Prostate gland (tissue), 2 donors: ENCODE measurements at regions not wholly inside any gene's neighbourhood (a gene's known extent, or its start where the extent isn't known, plus 50 kb on each side); places are given as distances from the start of the nearest gene placed in this dataset.

Source experiments
- POLR2A ChIP-seq: fragments of 450-650 bp; IDR thresholded peaks from one replicate; pipeline ENCODE4 v1.6.1; 2016; ENCODE audit warnings: antibody characterized with exemption, mild to moderate bottlenecking
- POLR2AphosphoS5 ChIP-seq: sonication (generic); formaldehyde crosslinking; IDR thresholded peaks from one replicate; pipeline ENCODE4 v1.6.1; 2017; ENCODE audit warnings: antibody characterized with exemption
- TF ChIP-seq, protein P1 (sequence below), 4 experiments: fragments of 200-600 bp in 2 of 4; fragments of 450-650 bp in 2 of 4; sonication (generic) in 2 of 4; IDR thresholded peaks; 1 replicate in 3 of 4; 2 replicates in 1 of 4; pipeline ENCODE4 v1.5.1; 2016 to 2019; ENCODE audit warnings: antibody characterized with exemption in 4 of 4, mild to moderate bottlenecking in 2 of 4, moderate library complexity in 2 of 4

DNA sequence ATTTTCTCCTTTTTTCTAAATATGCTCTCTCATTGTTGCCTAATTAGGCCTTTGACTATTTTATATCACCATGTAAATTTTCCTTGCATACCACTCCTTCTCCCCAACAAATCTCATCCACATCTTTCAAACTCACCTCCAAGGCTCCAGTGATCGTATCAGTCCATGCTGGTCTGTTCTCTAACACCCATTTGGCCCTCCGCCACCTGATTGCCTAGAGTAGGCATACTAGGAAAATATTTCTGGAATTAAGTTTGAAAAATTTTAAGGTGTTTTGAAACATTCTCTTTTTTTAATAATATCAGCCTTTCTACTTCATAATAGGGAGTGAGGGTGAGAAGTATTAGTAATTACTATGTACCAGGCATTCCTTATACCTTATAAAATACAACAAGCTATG is 473.9 kb downstream of the FGF9 start:
- TF ChIP-seq, protein P1, sequence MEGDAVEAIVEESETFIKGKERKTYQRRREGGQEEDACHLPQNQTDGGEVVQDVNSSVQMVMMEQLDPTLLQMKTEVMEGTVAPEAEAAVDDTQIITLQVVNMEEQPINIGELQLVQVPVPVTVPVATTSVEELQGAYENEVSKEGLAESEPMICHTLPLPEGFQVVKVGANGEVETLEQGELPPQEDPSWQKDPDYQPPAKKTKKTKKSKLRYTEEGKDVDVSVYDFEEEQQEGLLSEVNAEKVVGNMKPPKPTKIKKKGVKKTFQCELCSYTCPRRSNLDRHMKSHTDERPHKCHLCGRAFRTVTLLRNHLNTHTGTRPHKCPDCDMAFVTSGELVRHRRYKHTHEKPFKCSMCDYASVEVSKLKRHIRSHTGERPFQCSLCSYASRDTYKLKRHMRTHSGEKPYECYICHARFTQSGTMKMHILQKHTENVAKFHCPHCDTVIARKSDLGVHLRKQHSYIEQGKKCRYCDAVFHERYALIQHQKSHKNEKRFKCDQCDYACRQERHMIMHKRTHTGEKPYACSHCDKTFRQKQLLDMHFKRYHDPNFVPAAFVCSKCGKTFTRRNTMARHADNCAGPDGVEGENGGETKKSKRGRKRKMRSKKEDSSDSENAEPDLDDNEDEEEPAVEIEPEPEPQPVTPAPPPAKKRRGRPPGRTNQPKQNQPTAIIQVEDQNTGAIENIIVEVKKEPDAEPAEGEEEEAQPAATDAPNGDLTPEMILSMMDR (IDR thresholded peaks at IDR 0.05) = no peak
- no peak for TF ChIP-seq POLR2A
- no peak for TF ChIP-seq POLR2AphosphoS5
